IPS-20b (cell line): ENCODE measurements at regions not wholly inside any gene's neighbourhood (a gene's known extent, or its start where the extent isn't known, plus 50 kb on each side); places are given as distances from the start of the nearest gene placed in this dataset.

ENCODE experiments used
- H3K27ac ChIP-seq: one replicate; pipeline ENCODE4 v1.5.1; 2013; ENCODE audit warnings: low read length
- H3K27me3 ChIP-seq: 2 replicates; pipeline ENCODE4 v1.6.1; 2013; ENCODE audit warnings: mild to moderate bottlenecking, low read length, inconsistent platforms; ENCODE audit not compliant: insufficient read depth
- H3K36me3 ChIP-seq: 2 replicates; pipeline ENCODE4 v1.6.1; 2013; ENCODE audit warnings: low read depth, mild to moderate bottlenecking, inconsistent platforms, low read length, moderate library complexity; ENCODE audit not compliant: insufficient read depth
- H3K4me1 ChIP-seq: 2 replicates; pipeline ENCODE4 v1.6.1; 2013; ENCODE audit warnings: mild to moderate bottlenecking, control low read depth, inconsistent platforms, low read length, moderate library complexity; ENCODE audit not compliant: insufficient read depth
- H3K4me3 ChIP-seq: 2 replicates; pipeline ENCODE4 v1.5.1; 2013; ENCODE audit warnings: mild to moderate bottlenecking, low read length, inconsistent platforms
- H3K9ac ChIP-seq: 2 replicates; pipeline ENCODE4 v1.6.1; 2013; ENCODE audit warnings: low read depth, mild to moderate bottlenecking, inconsistent platforms, low read length, moderate library complexity
- H3K9me3 ChIP-seq: 2 replicates; pipeline ENCODE4 v1.6.1; 2013; ENCODE audit warnings: mild to moderate bottlenecking, low read depth, low read length, inconsistent platforms; ENCODE audit not compliant: insufficient read depth

GRCh38 chr9:24436761-24437160 lies 108.9 kb downstream of the IZUMO3 start:
- Histone ChIP-seq H3K9me3 (no peaks in the 10 kb centered on the region), H3K27me3 (no peaks in the 10 kb centered on the region), H3K36me3 (no peaks in the 10 kb centered on the region), H3K4me3 (no peak overlapping the region), H3K9ac (no peak overlapping the region), H3K27ac (no peak overlapping the region), H3K4me1 (peaks cover 4% of the 10 kb centered on the region)

GRCh38 chr9:24434183-24434582 lies 111.5 kb downstream of the IZUMO3 start:
- Histone ChIP-seq H3K27me3 (no peaks in the 10 kb centered on the region), H3K9me3 (no peaks in the 10 kb centered on the region), H3K36me3 (no peaks in the 10 kb centered on the region), H3K4me1 (peaks cover 4% of the 10 kb centered on the region), H3K27ac (no peak overlapping the region), H3K4me3 (no peak overlapping the region), H3K9ac (no peak overlapping the region)

GRCh38 chr9:24416136-24416535 lies 129.6 kb downstream of the IZUMO3 start:
- Histone ChIP-seq H3K27me3 (no peaks in the 10 kb centered on the region), H3K4me3 (no peak overlapping the region), H3K9ac (no peak overlapping the region), H3K27ac (no peak overlapping the region), H3K36me3 (no peaks in the 10 kb centered on the region), H3K9me3 (no peaks in the 10 kb centered on the region; the same call in 1 of the 2 replicates), H3K4me1 (no peaks in the 10 kb centered on the region)

GRCh38 chr9:24413651-24414050 lies 132.0 kb downstream of the IZUMO3 start:
- Histone ChIP-seq H3K36me3 (no peaks in the 10 kb centered on the region), H3K4me1 (no peaks in the 10 kb centered on the region), H3K27ac (no peak overlapping the region), H3K9ac (no peak overlapping the region), H3K27me3 (no peaks in the 10 kb centered on the region), H3K9me3 (peaks cover 3% of the 10 kb centered on the region), H3K4me3 (no peak overlapping the region)

- H3K4me1 ChIP-seq: no peaks in the 10 kb centered on the region
- H3K27ac ChIP-seq: no peak overlapping the region
- no peak overlapping the region for H3K9ac ChIP-seq
- H3K9me3 ChIP-seq: peaks cover 3% of the 10 kb centered on the region; the same call in 1 of the 2 replicates
- H3K27me3 ChIP-seq: no peaks in the 10 kb centered on the region
- H3K36me3 ChIP-seq: no peaks in the 10 kb centered on the region
- no peak overlapping the region for H3K4me3 ChIP-seq
These were observed 147.2 kb downstream of the IZUMO3 start for GRCh38 chr9:24398466-24398865.

GRCh38 chr9:24391095-24391494 lies 154.6 kb downstream of the IZUMO3 start:
- H3K27ac ChIP-seq: no peak overlapping the region
- no peak overlapping the region for H3K4me3 ChIP-seq
- H3K9ac ChIP-seq: no peak overlapping the region
- no peaks in the 10 kb centered on the region for H3K36me3 ChIP-seq
- no peaks in the 10 kb centered on the region for H3K27me3 ChIP-seq
- no peaks in the 10 kb centered on the region for H3K4me1 ChIP-seq
- no peaks in the 10 kb centered on the region for H3K9me3 ChIP-seq

GRCh38 chr9:24385077-24385476 lies 160.6 kb downstream of the IZUMO3 start:
- Histone ChIP-seq H3K27ac (no peak overlapping the region), H3K9ac (no peak overlapping the region), H3K4me3 (no peak overlapping the region), H3K36me3 (no peaks in the 10 kb centered on the region), H3K27me3 (no peaks in the 10 kb centered on the region), H3K9me3 (no peaks in the 10 kb centered on the region), H3K4me1 (peaks cover 7% of the 10 kb centered on the region)

GRCh38 chr9:24382566-24382965 lies 163.1 kb downstream of the IZUMO3 start:
- no peak overlapping the region for H3K9ac ChIP-seq
- peaks cover 7% of the 10 kb centered on the region for H3K4me1 ChIP-seq
- no peaks in the 10 kb centered on the region for H3K36me3 ChIP-seq
- H3K27me3 ChIP-seq: no peaks in the 10 kb centered on the region
- H3K27ac ChIP-seq: no peak overlapping the region
- H3K4me3 ChIP-seq: no peak overlapping the region
- H3K9me3 ChIP-seq: peaks cover 15% of the 10 kb centered on the region

GRCh38 chr9:24381205-24381604 lies 164.5 kb downstream of the IZUMO3 start:
- Histone ChIP-seq H3K27ac (no peak overlapping the region), H3K4me3 (no peak overlapping the region), H3K36me3 (no peaks in the 10 kb centered on the region), H3K9ac (no peak overlapping the region), H3K4me1 (peaks cover 7% of the 10 kb centered on the region), H3K27me3 (no peaks in the 10 kb centered on the region), H3K9me3 (peaks cover 20% of the 10 kb centered on the region)

GRCh38 chr9:24359046-24359445 lies 186.7 kb downstream of the IZUMO3 start:
- no peaks in the 10 kb centered on the region for H3K4me1 ChIP-seq
- H3K27ac ChIP-seq: no peak overlapping the region
- no peak overlapping the region for H3K4me3 ChIP-seq
- no peaks in the 10 kb centered on the region for H3K36me3 ChIP-seq
- no peak overlapping the region for H3K9ac ChIP-seq
- H3K9me3 ChIP-seq: peaks cover 5% of the 10 kb centered on the region; the same call in 1 of the 2 replicates
- H3K27me3 ChIP-seq: no peaks in the 10 kb centered on the region

GRCh38 chr9:24351973-24352372 lies 193.7 kb downstream of the IZUMO3 start:
- Histone ChIP-seq H3K27ac (no peak overlapping the region), H3K4me1 (no peaks in the 10 kb centered on the region), H3K4me3 (no peak overlapping the region), H3K27me3 (no peaks in the 10 kb centered on the region), H3K36me3 (no peaks in the 10 kb centered on the region), H3K9ac (no peak overlapping the region), H3K9me3 (peaks cover 3% of the 10 kb centered on the region; the same call in 1 of the 2 replicates)

GRCh38 chr9:24351258-24351657 lies 194.4 kb downstream of the IZUMO3 start:
- Histone ChIP-seq H3K4me3 (no peak overlapping the region), H3K27me3 (no peaks in the 10 kb centered on the region), H3K9me3 (peaks cover 3% of the 10 kb centered on the region; the same call in 1 of the 2 replicates), H3K27ac (no peak overlapping the region), H3K9ac (no peak overlapping the region), H3K4me1 (no peaks in the 10 kb centered on the region), H3K36me3 (no peaks in the 10 kb centered on the region)

GRCh38 chr9:24342457-24342856 lies 203.2 kb downstream of the IZUMO3 start:
- H3K4me3 ChIP-seq: no peak overlapping the region
- H3K4me1 ChIP-seq: no peaks in the 10 kb centered on the region
- no peak overlapping the region for H3K9ac ChIP-seq
- no peaks in the 10 kb centered on the region for H3K9me3 ChIP-seq
- H3K36me3 ChIP-seq: no peaks in the 10 kb centered on the region
- no peaks in the 10 kb centered on the region for H3K27me3 ChIP-seq
- no peak overlapping the region for H3K27ac ChIP-seq
